Neuronal stem cell (in vitro differentiated cells): ENCODE measurements at regions not wholly inside any gene's neighbourhood (a gene's known extent, or its start where the extent isn't known, plus 50 kb on each side); places are given as distances from the start of the nearest gene placed in this dataset.

Experiments
- DNase-seq: peaks from one replicate; pipeline ENCODE4 v3.0.0-alpha.2; 2013; ENCODE audit warnings: low spot score
- H2AFZ ChIP-seq: one replicate; pipeline ENCODE4 v1.6.1; 2013; ENCODE audit warnings: mild to moderate bottlenecking, low read length, inconsistent platforms
- H2AK5ac ChIP-seq: 2 replicates; pipeline ENCODE4 v1.6.1; 2013; ENCODE audit warnings: low read depth, mild to moderate bottlenecking, inconsistent platforms, low read length, moderate library complexity, mixed read lengths
- H2BK120ac ChIP-seq: 2 replicates; pipeline ENCODE4 v1.6.1; 2013; ENCODE audit warnings: low read depth, mild to moderate bottlenecking, inconsistent platforms, low read length, moderate library complexity, mixed read lengths
- H2BK12ac ChIP-seq: one replicate; pipeline ENCODE4 v1.6.1; 2013; ENCODE audit warnings: low read length, inconsistent platforms
- H2BK15ac ChIP-seq: 2 replicates; pipeline ENCODE4 v1.6.1; 2013; ENCODE audit warnings: mild to moderate bottlenecking, low read length, inconsistent platforms, mixed read lengths
- H2BK5ac ChIP-seq: one replicate; pipeline ENCODE4 v1.6.1; 2013; ENCODE audit warnings: inconsistent platforms, mild to moderate bottlenecking, low read length, moderate library complexity
- H3K14ac ChIP-seq: one replicate; pipeline ENCODE4 v1.6.1; 2013; ENCODE audit warnings: low read length, inconsistent platforms
- H3K18ac ChIP-seq: 2 replicates; pipeline ENCODE4 v1.6.1; 2013; ENCODE audit warnings: low read length, inconsistent platforms
- H3K23ac ChIP-seq: 2 replicates; pipeline ENCODE4 v1.6.1; 2013; ENCODE audit warnings: low read depth, mild to moderate bottlenecking, mixed read lengths, low read length, inconsistent platforms; ENCODE audit not compliant: poor library complexity
- H3K27ac ChIP-seq: replicated peaks from 3 replicates; pipeline ENCODE4 v1.5.1; 2013; ENCODE audit warnings: low read length, inconsistent platforms
- H3K27me3 ChIP-seq, 3 experiments: 2 replicates each; pipeline ENCODE4 v1.6.1; 2013; ENCODE audit warnings: low read length in 3 of 3, mild to moderate bottlenecking in 2 of 3, inconsistent platforms in 1 of 3, low read depth in 1 of 3, mixed read lengths in 1 of 3, moderate library complexity in 1 of 3; ENCODE audit not compliant: control insufficient read depth in 3 of 3, insufficient read depth in 3 of 3
- H3K36me3 ChIP-seq, 2 donors: replicated peaks in 1 of 2; 2 replicates each; pipeline ENCODE4 v1.6.1; 2013; ENCODE audit warnings: low read length in 2 of 2; ENCODE audit not compliant: control insufficient read depth in 2 of 2, insufficient read depth in 2 of 2
- H3K4ac ChIP-seq: 2 replicates; pipeline ENCODE4 v1.6.1; 2013; ENCODE audit warnings: inconsistent platforms, mild to moderate bottlenecking, low read length, moderate library complexity
- H3K4me1 ChIP-seq, 2 donors: 1 replicate in 1 of 2; 2 replicates in 1 of 2; pipeline ENCODE4 v1.6.1; 2013; ENCODE audit warnings: low read length in 2 of 2, low read depth in 1 of 2; ENCODE audit not compliant: control insufficient read depth in 2 of 2, insufficient read depth in 1 of 2
- H3K4me2 ChIP-seq: one replicate; pipeline ENCODE4 v1.6.1; 2013; ENCODE audit warnings: mild to moderate bottlenecking, low read length, inconsistent platforms; ENCODE audit not compliant: insufficient read depth, poor library complexity, severe bottlenecking
- H3K4me3 ChIP-seq, 2 donors: 2 replicates each; pipeline ENCODE4 v1.5.1; 2013; ENCODE audit warnings: low read length in 2 of 2, mild to moderate bottlenecking in 2 of 2, inconsistent platforms in 1 of 2, moderate library complexity in 1 of 2
- H3K79me1 ChIP-seq: one replicate; pipeline ENCODE4 v1.6.1; 2013; ENCODE audit warnings: low read depth, mild to moderate bottlenecking, inconsistent platforms, low read length, moderate library complexity
- H3K9ac ChIP-seq: one replicate; pipeline ENCODE4 v1.6.1; 2013; ENCODE audit warnings: mild to moderate bottlenecking, low read depth, low read length, inconsistent platforms; ENCODE audit not compliant: poor library complexity
- H3K9me3 ChIP-seq, 2 donors: replicated peaks in 1 of 2; 2 replicates each; pipeline versions ENCODE3 to v1.6.1; 2013; ENCODE audit warnings: low read length in 2 of 2, mild to moderate bottlenecking in 2 of 2, inconsistent platforms in 1 of 2, low read depth in 1 of 2, mixed read lengths in 1 of 2, moderate library complexity in 1 of 2; ENCODE audit not compliant: control insufficient read depth in 2 of 2, insufficient read depth in 1 of 2
- H4K8ac ChIP-seq: one replicate; pipeline ENCODE4 v1.6.1; 2013; ENCODE audit warnings: low read depth, mild to moderate bottlenecking, inconsistent platforms, low read length, moderate library complexity
- H4K91ac ChIP-seq: one replicate; pipeline ENCODE4 v1.6.1; 2013; ENCODE audit warnings: low read length, low read depth, mild to moderate bottlenecking, inconsistent platforms; ENCODE audit not compliant: poor library complexity
- WGBS, 2 donors: extraction: QIAGEN DNeasy Blood & Tissue Kit; methylation state at CpG; one replicate each; pipeline ENCODE4 v1.1.7; 2013; ENCODE audit warnings: missing lambda C conversion rate in 2 of 2, mixed read lengths in 1 of 2; ENCODE audit not compliant: insufficient read length in 2 of 2, insufficient replicate concordance in 1 of 2; ENCODE audit errors: extremely low coverage in 2 of 2; 5-methylcytosine and 5-hydroxymethylcytosine counted together

- H2AFZ ChIP-seq, result peak overlapping the region; percentile 36
- no peak overlapping the region for H3K4me2 ChIP-seq
- H3K4ac ChIP-seq, result no peak overlapping the region
- no peak for DNase-seq
- H3K18ac ChIP-seq, result no peak overlapping the region
- H2BK120ac ChIP-seq, result no peak overlapping the region
- no CpG with 5 or more reads among the region's 6 CpGs for WGBS, 2 donors
- H4K91ac ChIP-seq, result no peak overlapping the region
- H3K4me1 ChIP-seq, result peaks cover 3 to 4% of the 10 kb centered on the region in 2 donors
- H3K9me3 ChIP-seq, result no peaks in the 10 kb centered on the region
- H3K9ac ChIP-seq, result no peak overlapping the region
- H2BK5ac ChIP-seq, result no peak overlapping the region
- no peak overlapping the region for H3K27ac ChIP-seq
- no peaks in the 10 kb centered on the region for H3K27me3 ChIP-seq
- H2AK5ac ChIP-seq, result no peak overlapping the region
- no peak overlapping the region for H3K23ac ChIP-seq
- H3K79me1 ChIP-seq, result no peaks in the 10 kb centered on the region
- no peak overlapping the region for H3K14ac ChIP-seq
- no peaks in the 10 kb centered on the region for H3K36me3 ChIP-seq
- no peak overlapping the region for H2BK12ac ChIP-seq
- H2BK15ac ChIP-seq, result no peak overlapping the region
- H4K8ac ChIP-seq, result no peak overlapping the region
- no peak overlapping the region for H3K4me3 ChIP-seq
Observed at GRCh38 chr5:82470185-82470994, 192.2 kb upstream of the RPS23 start.

- H3K36me3 ChIP-seq, result no peaks in the 10 kb centered on the region
- no peak overlapping the region for H3K18ac ChIP-seq
- whole genome bisulfite sequencing, 2 donors, result no CpG with 5 or more reads among the region's 6 CpGs
- no peaks in the 10 kb centered on the region for H3K27me3 ChIP-seq
- no peak overlapping the region for H3K9ac ChIP-seq
- H3K79me1 ChIP-seq, result no peaks in the 10 kb centered on the region
- H3K4me2 ChIP-seq, result no peak overlapping the region
- H3K4me3 ChIP-seq, result no peak overlapping the region
- no peak overlapping the region for H2BK12ac ChIP-seq
- H3K9me3 ChIP-seq, result no peaks in the 10 kb centered on the region
- no peak overlapping the region for H2BK120ac ChIP-seq
- peaks cover 1 to 4% of the 10 kb centered on the region in 2 donors for H3K4me1 ChIP-seq
- H2BK15ac ChIP-seq, result no peak overlapping the region
- no peak for DNase-seq
- no peak overlapping the region for H3K23ac ChIP-seq
- H4K8ac ChIP-seq, result no peak overlapping the region
- no peak overlapping the region for H3K14ac ChIP-seq
- no peak overlapping the region for H2AK5ac ChIP-seq
- H4K91ac ChIP-seq, result no peak overlapping the region
- no peak overlapping the region for H2BK5ac ChIP-seq
- H2AFZ ChIP-seq, result peak overlapping the region; percentile 79
- H3K4ac ChIP-seq, result no peak overlapping the region
- no peak overlapping the region for H3K27ac ChIP-seq
Observed at GRCh38 chr5:82466986-82467561, 188.9 kb upstream of the RPS23 start.

- H3K14ac ChIP-seq, result no peak overlapping the region
- no peak for DNase-seq
- no peak overlapping the region for H2BK120ac ChIP-seq
- H2BK12ac ChIP-seq, result no peak overlapping the region
- H3K79me1 ChIP-seq, result no peaks in the 10 kb centered on the region
- H3K4ac ChIP-seq, result no peak overlapping the region
- no peaks in the 10 kb centered on the region for H3K36me3 ChIP-seq
- H2BK15ac ChIP-seq, result no peak overlapping the region
- no peaks in the 10 kb centered on the region for H3K27me3 ChIP-seq
- no peak overlapping the region for H2BK5ac ChIP-seq
- no peak overlapping the region for H4K8ac ChIP-seq
- H3K18ac ChIP-seq, result no peak overlapping the region
- H3K4me1 ChIP-seq, result peaks cover 1 to 2% of the 10 kb centered on the region in 2 donors
- no peak overlapping the region for H4K91ac ChIP-seq
- H2AFZ ChIP-seq, result no peak overlapping the region
- H3K23ac ChIP-seq, result no peak overlapping the region
- H2AK5ac ChIP-seq, result no peak overlapping the region
- WGBS, 2 donors, result no CpG with 5 or more reads among the region's 3 CpGs
- H3K27ac ChIP-seq, result no peak overlapping the region
- no peaks in the 10 kb centered on the region for H3K9me3 ChIP-seq
- no peak overlapping the region for H3K9ac ChIP-seq
- no peak overlapping the region for H3K4me2 ChIP-seq
- no peak overlapping the region for H3K4me3 ChIP-seq
Observed at GRCh38 chr5:82465235-82465634, 187.1 kb upstream of the RPS23 start.

GRCh38 chr5:82459626-82460025 is 181.5 kb upstream of the RPS23 start:
- Histone ChIP-seq H2AFZ (no peak overlapping the region), H2BK120ac (no peak overlapping the region), H2AK5ac (no peak overlapping the region), H3K4ac (no peak overlapping the region), H3K9ac (no peak overlapping the region), H3K9me3 (peaks cover 5 to 12% of the 10 kb centered on the region in 2 donors), H3K18ac (peak overlapping the region; percentile 25), H4K8ac (no peak overlapping the region), H3K79me1 (no peaks in the 10 kb centered on the region), H3K14ac (no peak overlapping the region), H3K23ac (no peak overlapping the region), H2BK5ac (no peak overlapping the region), H3K4me1 (no peaks in the 10 kb centered on the region), H4K91ac (no peak overlapping the region), H2BK15ac (no peak overlapping the region), H3K27ac (no peak overlapping the region), H3K4me3 (peak overlapping the region in 1 of 2 donors; percentile 10), H3K27me3 (no peaks in the 10 kb centered on the region), H2BK12ac (no peak overlapping the region), H3K4me2 (no peak overlapping the region), H3K36me3 (no peaks in the 10 kb centered on the region)
- no CpG with 5 or more reads among the region's 6 CpGs for WGBS, 2 donors
- no peak for DNase-seq
